ENCODE measurements at regions not wholly inside any gene's neighbourhood (a gene's known extent, or its start where the extent isn't known, plus 50 kb on each side); places are given as distances from the start of the nearest gene placed in this dataset.
"Not testable (repeated sequence)": the region's sequence is repeated elsewhere in the genome, so short reads cannot be mapped to it uniquely, and the experiment has no call there.

GRCh38 chr20:41686961-41687360 is 68.8 kb upstream of the CHD6 start:
- H3K27ac ChIP-seq = no peak overlapping the region
- no peak for DNase-seq
- H3K36me3 ChIP-seq = no peaks in the 10 kb centered on the region
- TF ChIP-seq, protein P1, sequence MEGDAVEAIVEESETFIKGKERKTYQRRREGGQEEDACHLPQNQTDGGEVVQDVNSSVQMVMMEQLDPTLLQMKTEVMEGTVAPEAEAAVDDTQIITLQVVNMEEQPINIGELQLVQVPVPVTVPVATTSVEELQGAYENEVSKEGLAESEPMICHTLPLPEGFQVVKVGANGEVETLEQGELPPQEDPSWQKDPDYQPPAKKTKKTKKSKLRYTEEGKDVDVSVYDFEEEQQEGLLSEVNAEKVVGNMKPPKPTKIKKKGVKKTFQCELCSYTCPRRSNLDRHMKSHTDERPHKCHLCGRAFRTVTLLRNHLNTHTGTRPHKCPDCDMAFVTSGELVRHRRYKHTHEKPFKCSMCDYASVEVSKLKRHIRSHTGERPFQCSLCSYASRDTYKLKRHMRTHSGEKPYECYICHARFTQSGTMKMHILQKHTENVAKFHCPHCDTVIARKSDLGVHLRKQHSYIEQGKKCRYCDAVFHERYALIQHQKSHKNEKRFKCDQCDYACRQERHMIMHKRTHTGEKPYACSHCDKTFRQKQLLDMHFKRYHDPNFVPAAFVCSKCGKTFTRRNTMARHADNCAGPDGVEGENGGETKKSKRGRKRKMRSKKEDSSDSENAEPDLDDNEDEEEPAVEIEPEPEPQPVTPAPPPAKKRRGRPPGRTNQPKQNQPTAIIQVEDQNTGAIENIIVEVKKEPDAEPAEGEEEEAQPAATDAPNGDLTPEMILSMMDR (IDR thresholded peaks at IDR 0.05) = no peak
- no peaks in the 10 kb centered on the region for H3K27me3 ChIP-seq
- H3K4me1 ChIP-seq = no peaks in the 10 kb centered on the region
- no peak overlapping the region for H3K4me3 ChIP-seq
- intact Hi-C loops (cut with DNase I) = no loop called here
- no peaks in the 10 kb centered on the region for H3K9me3 ChIP-seq
- no peak overlapping the region for H3K9ac ChIP-seq (ENCODE audit: low read depth in 2 of 2, low read length in 2 of 2)

- DNase-seq; H3K27me3 ChIP-seq; H3K4me3 ChIP-seq; H3K4me1 ChIP-seq; H3K9me3 ChIP-seq; H3K27ac ChIP-seq; intact Hi-C loops (cut with DNase I); H3K36me3 ChIP-seq; H3K9ac ChIP-seq (ENCODE audit: low read depth in 2 of 2, low read length in 2 of 2): not testable (repeated sequence)
These were observed 67.0 kb upstream of the CHD6 start for GRCh38 chr20:41685145-41685544.

DNA sequence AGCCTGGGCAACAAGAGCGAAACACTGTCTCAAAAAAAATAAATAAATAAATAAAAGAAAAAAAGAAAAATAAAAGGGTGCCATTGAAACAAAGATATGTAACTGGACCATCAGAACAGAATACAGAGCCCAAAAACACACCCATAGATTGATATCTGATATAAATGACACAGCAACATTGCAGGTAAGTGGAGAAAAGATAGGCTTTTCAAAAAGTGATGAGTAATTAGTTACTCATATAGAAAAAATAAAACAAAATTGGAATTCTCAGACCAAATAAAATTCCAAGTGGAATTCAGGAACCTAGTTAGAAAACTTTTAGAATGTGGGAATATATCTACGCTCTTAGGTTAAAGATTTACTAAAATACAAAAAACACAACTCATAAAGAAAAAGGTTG is 60.6 kb upstream of the CHD6 start:
- Histone ChIP-seq H3K4me3 (no peak overlapping the region), H3K9ac (ENCODE audit: low read depth in 2 of 2, low read length in 2 of 2) (no peak overlapping the region), H3K4me1 (no peaks in the 10 kb centered on the region), H3K27me3 (no peaks in the 10 kb centered on the region), H3K9me3 (no peaks in the 10 kb centered on the region), H3K36me3 (no peaks in the 10 kb centered on the region), H3K27ac (no peak overlapping the region)
- no peak for DNase-seq
- TF ChIP-seq, protein P1 (IDR thresholded peaks at IDR 0.05) = no peak
- intact Hi-C loops (cut with DNase I) = no loop called here

DNA sequence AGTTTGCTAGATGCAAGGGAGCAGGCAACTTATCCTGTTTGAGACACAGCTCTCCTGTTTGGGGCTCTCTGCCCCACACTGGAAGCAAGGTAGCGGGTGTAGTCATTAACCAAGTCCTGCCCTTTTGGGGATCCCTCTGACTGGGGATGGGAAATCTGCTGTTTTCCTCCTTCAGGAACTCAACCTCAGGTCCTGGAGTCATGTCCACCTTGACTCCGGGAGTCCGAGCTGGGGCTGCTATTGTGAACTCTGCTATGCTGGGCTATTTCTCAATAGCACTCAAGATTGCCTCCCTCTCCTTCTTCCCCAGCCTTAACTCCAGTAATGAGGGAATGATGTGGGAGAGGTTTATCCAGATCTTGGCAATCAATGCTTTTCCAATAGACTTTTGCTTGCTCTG is 54.1 kb upstream of the CHD6 start:
- Histone ChIP-seq H3K36me3 (no peaks in the 10 kb centered on the region), H3K27me3 (no peaks in the 10 kb centered on the region), H3K9me3 (no peaks in the 10 kb centered on the region), H3K4me1 (no peaks in the 10 kb centered on the region), H3K4me3 (no peak overlapping the region), H3K9ac (ENCODE audit: low read depth in 2 of 2, low read length in 2 of 2) (no peak overlapping the region), H3K27ac (no peak overlapping the region)
- intact Hi-C loops (cut with DNase I) = no loop called here
- TF ChIP-seq, protein P1 (IDR thresholded peaks at IDR 0.05) = no peak
- DNase-seq = no peak

- Histone ChIP-seq H3K4me1 (no peaks in the 10 kb centered on the region), H3K36me3 (no peaks in the 10 kb centered on the region), H3K27me3 (no peaks in the 10 kb centered on the region), H3K4me3 (no peak overlapping the region), H3K9ac (ENCODE audit: low read depth in 2 of 2, low read length in 2 of 2) (no peak overlapping the region), H3K9me3 (no peaks in the 10 kb centered on the region), H3K27ac (no peak overlapping the region)
- no peak for DNase-seq
- intact Hi-C loops (cut with DNase I) = no loop called here
- TF ChIP-seq, protein P1 (IDR thresholded peaks at IDR 0.05) = no peak
These were observed 53.0 kb upstream of the CHD6 start for GRCh38 chr20:41671143-41671542.

DNA sequence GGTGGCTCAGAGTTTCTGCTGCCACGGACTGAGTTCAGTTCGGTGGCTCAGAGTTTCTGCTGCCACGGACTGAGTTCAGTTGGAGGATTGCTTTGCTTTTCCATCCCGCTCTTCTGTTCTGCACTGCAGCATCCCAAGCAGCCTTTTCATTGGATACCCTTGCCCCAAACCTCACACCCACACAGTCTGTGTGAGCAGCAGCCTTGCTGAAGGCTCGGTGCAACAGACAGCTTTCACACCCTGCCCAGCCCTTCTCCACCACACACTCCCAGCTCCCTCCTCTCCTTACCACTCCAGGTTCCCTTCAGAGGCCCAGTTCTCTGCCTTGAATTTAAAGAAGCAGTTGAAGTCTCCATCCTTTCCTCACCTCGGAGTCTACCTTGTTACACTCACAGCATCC is 52.5 kb upstream of the CHD6 start:
- TF ChIP-seq, protein P1 (IDR thresholded peaks at IDR 0.05) = no peak
- H3K27me3 ChIP-seq = no peaks in the 10 kb centered on the region
- H3K36me3 ChIP-seq = no peaks in the 10 kb centered on the region
- no peak overlapping the region for H3K27ac ChIP-seq
- H3K9ac ChIP-seq (ENCODE audit: low read depth in 2 of 2, low read length in 2 of 2) = no peak overlapping the region
- no peaks in the 10 kb centered on the region for H3K4me1 ChIP-seq
- H3K4me3 ChIP-seq = no peak overlapping the region
- H3K9me3 ChIP-seq = no peaks in the 10 kb centered on the region
- no peak for DNase-seq
- intact Hi-C loops (cut with DNase I) = no loop called here

Measured in colonic mucosa (tissue), 4 donors.